KMS-11 (cell line): ENCODE measurements at regions not wholly inside any gene's neighbourhood (a gene's known extent, or its start where the extent isn't known, plus 50 kb on each side); places are given as distances from the start of the nearest gene placed in this dataset.

ENCODE experiments used
- H2AFZ ChIP-seq: fragments of 200-600 bp; sonication (generic); 2 replicates; pipeline ENCODE4 v1.6.1; 2016; ENCODE audit warnings: antibody characterized with exemption, mixed run types, low read depth
- H3K27ac ChIP-seq: fragments of 200-600 bp; sonication (generic); 2 replicates; pipeline ENCODE4 v1.6.1; 2016; ENCODE audit warnings: mild to moderate bottlenecking, mixed run types
- H3K27me3 ChIP-seq: fragments of 200-600 bp; sonication (generic); 2 replicates; pipeline ENCODE4 v1.6.1; 2017; ENCODE audit warnings: mild to moderate bottlenecking, low read depth, mixed run types, moderate library complexity; ENCODE audit not compliant: insufficient read depth
- H3K36me3 ChIP-seq: fragments of 200-600 bp; sonication (generic); 2 replicates; pipeline ENCODE4 v1.6.1; 2017; ENCODE audit warnings: mild to moderate bottlenecking, mixed run types; ENCODE audit not compliant: insufficient read depth
- H3K4me1 ChIP-seq: fragments of 200-600 bp; sonication (generic); 2 replicates; pipeline ENCODE4 v1.6.1; 2016; ENCODE audit warnings: mild to moderate bottlenecking, low read depth, mixed run types; ENCODE audit not compliant: poor library complexity, severe bottlenecking
- H3K4me2 ChIP-seq: fragments of 200-600 bp; sonication (generic); 2 replicates; pipeline ENCODE4 v1.7.0; 2016; ENCODE audit warnings: mild to moderate bottlenecking, mixed run types
- H3K4me3 ChIP-seq: fragments of 200-600 bp; sonication (generic); IDR thresholded peaks from 2 replicates; pipeline ENCODE4 v1.6.1; 2017; ENCODE audit warnings: low read depth, low read length, mixed read lengths; ENCODE audit not compliant: insufficient read depth
- H3K79me2 ChIP-seq: fragments of 200-600 bp; sonication (generic); 2 replicates; pipeline ENCODE4 v1.6.1; 2016; ENCODE audit warnings: low read depth, mixed run types; ENCODE audit not compliant: insufficient read depth
- H3K9ac ChIP-seq: fragments of 200-600 bp; sonication (generic); 2 replicates; pipeline ENCODE4 v1.6.1; 2016; ENCODE audit warnings: mild to moderate bottlenecking, mixed run types
- H4K20me1 ChIP-seq: fragments of 200-600 bp; sonication (generic); 2 replicates; pipeline ENCODE4 v1.6.1; 2016; ENCODE audit warnings: mild to moderate bottlenecking, mixed run types; ENCODE audit not compliant: insufficient read depth
- TF ChIP-seq, protein P1 (sequence below): fragments of 200-600 bp; sonication (generic); conservative IDR thresholded peaks from 2 replicates; pipeline ENCODE4 v1.6.1; 2017; ENCODE audit warnings: low read depth, mild to moderate bottlenecking, antibody characterized with exemption, low read length, moderate library complexity, mixed read lengths

GRCh38 chr11:29119707-29120618, 896.9 kb downstream of the KCNA4 start:
- no peaks in the 10 kb centered on the region for H3K36me3 ChIP-seq
- no peaks in the 10 kb centered on the region for H3K79me2 ChIP-seq
- H2AFZ ChIP-seq = no peak overlapping the region
- no peak overlapping the region for H3K27ac ChIP-seq
- no peak overlapping the region for H3K4me2 ChIP-seq
- TF ChIP-seq, protein P1, sequence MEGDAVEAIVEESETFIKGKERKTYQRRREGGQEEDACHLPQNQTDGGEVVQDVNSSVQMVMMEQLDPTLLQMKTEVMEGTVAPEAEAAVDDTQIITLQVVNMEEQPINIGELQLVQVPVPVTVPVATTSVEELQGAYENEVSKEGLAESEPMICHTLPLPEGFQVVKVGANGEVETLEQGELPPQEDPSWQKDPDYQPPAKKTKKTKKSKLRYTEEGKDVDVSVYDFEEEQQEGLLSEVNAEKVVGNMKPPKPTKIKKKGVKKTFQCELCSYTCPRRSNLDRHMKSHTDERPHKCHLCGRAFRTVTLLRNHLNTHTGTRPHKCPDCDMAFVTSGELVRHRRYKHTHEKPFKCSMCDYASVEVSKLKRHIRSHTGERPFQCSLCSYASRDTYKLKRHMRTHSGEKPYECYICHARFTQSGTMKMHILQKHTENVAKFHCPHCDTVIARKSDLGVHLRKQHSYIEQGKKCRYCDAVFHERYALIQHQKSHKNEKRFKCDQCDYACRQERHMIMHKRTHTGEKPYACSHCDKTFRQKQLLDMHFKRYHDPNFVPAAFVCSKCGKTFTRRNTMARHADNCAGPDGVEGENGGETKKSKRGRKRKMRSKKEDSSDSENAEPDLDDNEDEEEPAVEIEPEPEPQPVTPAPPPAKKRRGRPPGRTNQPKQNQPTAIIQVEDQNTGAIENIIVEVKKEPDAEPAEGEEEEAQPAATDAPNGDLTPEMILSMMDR = no peak
- no peaks in the 10 kb centered on the region for H3K4me1 ChIP-seq
- no peaks in the 10 kb centered on the region for H4K20me1 ChIP-seq
- no peak overlapping the region for H3K9ac ChIP-seq
- no peaks in the 10 kb centered on the region for H3K27me3 ChIP-seq
- no peak overlapping the region for H3K4me3 ChIP-seq

DNA sequence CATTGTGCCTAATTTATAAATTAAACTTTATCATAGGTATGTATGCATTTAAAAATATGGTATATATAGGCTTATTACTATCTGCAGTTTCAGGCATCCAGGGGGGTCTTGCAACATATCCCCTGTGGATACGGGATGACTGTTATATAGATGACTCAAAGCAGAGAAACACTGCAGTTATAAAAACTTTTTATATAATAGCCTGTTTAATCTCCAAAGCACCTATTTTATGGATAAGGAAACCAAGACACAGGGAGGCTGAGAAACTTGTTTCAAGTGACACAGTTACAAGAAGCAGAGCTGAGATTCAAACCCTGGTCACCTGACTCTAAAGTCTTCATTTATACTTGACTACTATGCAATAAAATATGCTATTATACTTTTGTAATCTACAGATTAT, 897.7 kb downstream of the KCNA4 start:
- H3K79me2 ChIP-seq = no peaks in the 10 kb centered on the region
- H4K20me1 ChIP-seq = no peaks in the 10 kb centered on the region
- no peak overlapping the region for H3K27ac ChIP-seq
- no peak overlapping the region for H2AFZ ChIP-seq
- no peaks in the 10 kb centered on the region for H3K4me1 ChIP-seq
- TF ChIP-seq, protein P1 = no peak
- no peak overlapping the region for H3K4me3 ChIP-seq
- no peak overlapping the region for H3K9ac ChIP-seq
- no peaks in the 10 kb centered on the region for H3K36me3 ChIP-seq
- H3K4me2 ChIP-seq = no peak overlapping the region
- H3K27me3 ChIP-seq = no peaks in the 10 kb centered on the region

DNA sequence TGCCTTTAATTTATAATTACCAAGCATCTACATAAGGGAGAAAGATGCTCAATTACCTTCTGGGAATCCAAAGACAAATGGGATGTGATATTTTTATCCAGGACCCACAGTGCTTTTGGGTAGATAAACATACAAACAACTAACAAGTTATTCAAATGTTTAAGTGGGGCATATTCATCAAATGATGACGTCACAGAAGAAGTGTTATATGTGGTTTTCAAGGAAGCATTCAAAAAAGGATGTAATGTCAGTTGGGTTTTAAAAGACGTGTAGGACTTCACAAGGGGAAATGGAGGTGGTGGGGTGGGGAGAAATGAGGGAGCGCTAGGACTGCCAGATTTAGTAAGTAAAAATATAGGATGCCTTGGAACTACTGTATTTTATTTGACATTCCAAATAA, 915.9 kb downstream of the KCNA4 start:
- no peaks in the 10 kb centered on the region for H3K27me3 ChIP-seq
- H4K20me1 ChIP-seq = no peaks in the 10 kb centered on the region
- no peak overlapping the region for H2AFZ ChIP-seq
- no peaks in the 10 kb centered on the region for H3K4me1 ChIP-seq
- TF ChIP-seq, protein P1 = no peak
- no peak overlapping the region for H3K9ac ChIP-seq
- no peak overlapping the region for H3K4me2 ChIP-seq
- no peak overlapping the region for H3K27ac ChIP-seq
- no peaks in the 10 kb centered on the region for H3K79me2 ChIP-seq
- no peaks in the 10 kb centered on the region for H3K36me3 ChIP-seq
- H3K4me3 ChIP-seq = no peak overlapping the region

- Histone ChIP-seq H3K79me2 (no peaks in the 10 kb centered on the region), H3K4me2 (no peak overlapping the region), H3K27me3 (no peaks in the 10 kb centered on the region), H3K36me3 (no peaks in the 10 kb centered on the region), H3K4me1 (no peaks in the 10 kb centered on the region), H2AFZ (no peak overlapping the region), H3K9ac (no peak overlapping the region), H3K27ac (no peak overlapping the region), H3K4me3 (no peak overlapping the region), H4K20me1 (no peaks in the 10 kb centered on the region)
- TF ChIP-seq, protein P1 = no peak
These were observed 921.0 kb downstream of the KCNA4 start for GRCh38 chr11:29095821-29096220.
